HCT116 (cell line): ENCODE measurements at regions not wholly inside any gene's neighbourhood (a gene's known extent, or its start where the extent isn't known, plus 50 kb on each side); places are given as distances from the start of the nearest gene placed in this dataset.

Source experiments
- ATAC-seq: fragments of 200-7000 bp; cut with Tn5 transposase; 2 replicates; pipeline ENCODE4 v1.9.1; 2020; ENCODE audit warnings: mild to moderate bottlenecking, moderate library complexity
- BruUV-seq: library from RNA; stranded (reverse); fragments of 400-500 nt; replicated peaks from 2 replicates; lab custom pipeline; 2021; lab: Mats Ljungman, UMichigan
- CTCF ChIA-PET: fragments of 300-600 bp; sonication (Branson Sonifier 250); formaldehyde crosslinking; loops from one replicate; lab custom pipeline; 2021; ENCODE audit warnings: antibody characterized with exemption; lab: Charles Lee
- POLR2A ChIA-PET: fragments of 300-600, 350-600 bp; sonication (Branson Sonifier 250); formaldehyde crosslinking; loops from one replicate; lab custom pipeline; 2021; ENCODE audit warnings: antibody characterized with exemption; lab: Charles Lee
- RAD21 ChIA-PET, 2 experiments: fragments of 300-600 bp; sonication (Branson Sonifier 250); formaldehyde crosslinking; loops; one replicate each; lab custom pipeline; 2023; ENCODE audit warnings: low total read pairs in 2 of 2; ENCODE audit not compliant: uncharacterized antibody in 2 of 2, unreplicated experiment in 2 of 2, low non-redundant PET in 1 of 2; lab: Charles Lee
- DNase-seq: peaks from one replicate; pipeline ENCODE4 v3.0.0-alpha.2; 2010; ENCODE audit warnings: low read depth, low spot score
- H2AFZ ChIP-seq: fragments of 200-600 bp; shearing (Covaris generic), sonication (generic); 2 replicates; pipeline ENCODE4 v1.6.1; 2017; ENCODE audit warnings: low read depth, mixed run types, mixed read lengths, antibody characterized with exemption, low read length; ENCODE audit not compliant: poor library complexity, severe bottlenecking
- H3K27ac ChIP-seq: 2 replicates; pipeline ENCODE4 v1.5.1; 2012; ENCODE audit warnings: low read depth, low read length
- H3K27me3 ChIP-seq: fragments of 200-600 bp; sonication (generic); 2 replicates; pipeline ENCODE4 v1.6.1; 2016; ENCODE audit warnings: mixed run types, low read length, mixed read lengths; ENCODE audit not compliant: insufficient read depth
- H3K36me3 ChIP-seq, 2 experiments: fragments of 200-500 bp in 1 of 2; fragments of 200-600 bp in 1 of 2; sonication (Bioruptor generic) in 1 of 2; sonication (generic) in 1 of 2; 2 replicates each; pipeline versions ENCODE4 v1.5.1 to v1.6.1; 2014 to 2016; ENCODE audit warnings: low read length in 2 of 2, inconsistent platforms in 1 of 2, mixed read lengths in 1 of 2, mixed run types in 1 of 2; ENCODE audit not compliant: insufficient read depth in 2 of 2, control insufficient read depth in 1 of 2
- H3K4me1 ChIP-seq, 2 experiments: fragments of 200-600 bp in 1 of 2; sonication (generic) in 1 of 2; 2 replicates each; pipeline versions ENCODE4 v1.5.1 to v1.6.1; 2012 to 2017; ENCODE audit warnings: low read length in 2 of 2, inconsistent platforms in 1 of 2, mild to moderate bottlenecking in 1 of 2, mixed read lengths in 1 of 2, mixed run types in 1 of 2, moderate library complexity in 1 of 2; ENCODE audit not compliant: insufficient read depth in 2 of 2, control insufficient read depth in 1 of 2
- H3K4me2 ChIP-seq: fragments of 200-600 bp; sonication (generic); 2 replicates; pipeline ENCODE4 v1.6.1; 2017; ENCODE audit warnings: mixed run types, low read length, mixed read lengths
- H3K4me3 ChIP-seq, 2 experiments: fragments of 200-600 bp in 1 of 2; sonication (generic) in 1 of 2; replicated peaks in 1 of 2; 2 replicates each; pipeline ENCODE4 v1.5.1; 2011 to 2016; ENCODE audit warnings: low read length in 2 of 2, control low read depth in 1 of 2, low read depth in 1 of 2, mild to moderate bottlenecking in 1 of 2, mixed read lengths in 1 of 2, mixed run types in 1 of 2
- H3K79me2 ChIP-seq: fragments of 200-600 bp; sonication (generic); 2 replicates; pipeline ENCODE4 v1.6.1; 2017; ENCODE audit warnings: mild to moderate bottlenecking, mixed run types, low read length, moderate library complexity, mixed read lengths; ENCODE audit not compliant: insufficient read depth
- H3K9ac ChIP-seq: fragments of 200-600 bp; sonication (generic); 2 replicates; pipeline ENCODE4 v1.6.1; 2016; ENCODE audit warnings: low read length, mixed read lengths
- H3K9me2 ChIP-seq: fragments of 200-600 bp; sonication (generic), shearing (Covaris generic); 2 replicates; pipeline ENCODE4 v1.6.1; 2017; ENCODE audit warnings: mixed run types, mild to moderate bottlenecking, moderate library complexity; ENCODE audit not compliant: insufficient read depth
- H3K9me3 ChIP-seq, 2 experiments: fragments of 200-500 bp in 1 of 2; fragments of 200-600 bp in 1 of 2; sonication (Bioruptor generic) in 1 of 2; sonication (generic) in 1 of 2; 2 replicates each; pipeline ENCODE4 v1.6.1; 2014 to 2017; ENCODE audit warnings: low read length in 2 of 2, mixed read lengths in 2 of 2, inconsistent platforms in 1 of 2, low read depth in 1 of 2, mild to moderate bottlenecking in 1 of 2, mixed run types in 1 of 2, moderate library complexity in 1 of 2; ENCODE audit not compliant: control insufficient read depth in 1 of 2, insufficient read depth in 1 of 2
- H4K20me1 ChIP-seq: fragments of 200-600 bp; sonication (generic), shearing (Covaris generic); 2 replicates; pipeline ENCODE4 v1.6.1; 2017; ENCODE audit warnings: mixed run types, mild to moderate bottlenecking, moderate library complexity; ENCODE audit not compliant: insufficient read depth
- CBX3 ChIP-seq: IDR thresholded peaks from 2 replicates; pipeline ENCODE4 v1.6.1; 2012; ENCODE audit warnings: low read depth
- CEBPB ChIP-seq: IDR thresholded peaks from 2 replicates; pipeline ENCODE4 v1.6.1; 2012; ENCODE audit warnings: low read depth
- ELF1 ChIP-seq: IDR thresholded peaks from 2 replicates; pipeline ENCODE4 v1.6.1; 2012; ENCODE audit warnings: low read depth, borderline replicate concordance
- EZH2 ChIP-seq: fragments of 200-600 bp; sonication (generic); IDR thresholded peaks from 2 replicates; pipeline ENCODE4 v1.6.1; 2017; ENCODE audit warnings: antibody characterized with exemption, mixed run types
- EZH2phosphoT487 ChIP-seq: fragments of 200-600 bp; IDR thresholded peaks from 2 replicates; pipeline ENCODE4 v1.6.1; 2018; ENCODE audit warnings: antibody characterized with exemption, borderline replicate concordance
- FOSL1 ChIP-seq: IDR thresholded peaks from 2 replicates; pipeline ENCODE4 v1.6.1; 2012; ENCODE audit warnings: low read depth
- JUND ChIP-seq: IDR thresholded peaks from 2 replicates; pipeline ENCODE4 v1.6.1; 2012
- POLR2A ChIP-seq: IDR thresholded peaks from 2 replicates; pipeline ENCODE4 v1.7.0; 2011; ENCODE audit warnings: borderline replicate concordance; ENCODE audit not compliant: insufficient read depth, insufficient read length; ENCODE audit errors: extremely low read depth
- POLR2AphosphoS5 ChIP-seq: IDR thresholded peaks from 2 replicates; pipeline ENCODE4 v1.6.1; 2011; ENCODE audit warnings: mild to moderate bottlenecking, low read depth, low read length, moderate library complexity
- RAD21 ChIP-seq: IDR thresholded peaks from 2 replicates; pipeline ENCODE4 v1.6.1; 2012; ENCODE audit warnings: low read depth, mild to moderate bottlenecking
- SIN3A ChIP-seq: IDR thresholded peaks from 2 replicates; pipeline ENCODE4 v1.6.1; 2012; ENCODE audit warnings: low read depth
- SP1 ChIP-seq: IDR thresholded peaks from 2 replicates; pipeline ENCODE4 v1.6.1; 2012; ENCODE audit warnings: low read depth
- SRF ChIP-seq: IDR thresholded peaks from 2 replicates; pipeline ENCODE4 v1.6.1; 2012; ENCODE audit warnings: low read depth
- TCF7L2 ChIP-seq: IDR thresholded peaks from 2 replicates; pipeline ENCODE4 v1.7.0; 2011; ENCODE audit warnings: borderline replicate concordance, inconsistent platforms; ENCODE audit not compliant: insufficient read depth, insufficient read length; ENCODE audit errors: extremely low read depth
- YY1 ChIP-seq: IDR thresholded peaks from 2 replicates; pipeline ENCODE4 v1.6.1; 2011; ENCODE audit warnings: low read length, low read depth, moderate library complexity, mild to moderate bottlenecking; ENCODE audit not compliant: insufficient replicate concordance; ENCODE audit errors: extremely low read depth
- ZFX ChIP-seq: fragments of 450-650 bp; IDR thresholded peaks from 2 replicates; pipeline ENCODE4 v1.6.1; 2017
- ZNF274 ChIP-seq: fragments of 200-500 bp; sonication (Bioruptor generic); IDR thresholded peaks from 2 replicates; pipeline ENCODE4 v1.6.1; 2014; ENCODE audit warnings: mild to moderate bottlenecking, low read depth, low read length, inconsistent platforms
- intact Hi-C: fragments of 100-400 bp; cut with micrococcal nuclease; formaldehyde crosslinking; loops from 2 replicates; pipeline ENCODE4 v1.10.0; 2022
- TF ChIP-seq, protein P1 (sequence below): IDR thresholded peaks from 2 replicates; pipeline ENCODE4 v1.6.1; 2012; ENCODE audit warnings: low read depth
- TF ChIP-seq, protein P2 (sequence below): IDR thresholded peaks from 2 replicates; pipeline ENCODE4 v1.6.1; 2011; ENCODE audit warnings: mild to moderate bottlenecking, low read length, moderate library complexity; ENCODE audit not compliant: insufficient replicate concordance; ENCODE audit errors: extremely low read depth
- TF ChIP-seq, protein P3 (sequence below), 3 experiments: fragments of 200-600 bp in 1 of 3; sonication (generic) in 1 of 3; IDR thresholded peaks in 2 of 3; conservative IDR thresholded peaks in 1 of 3; 2 replicates each; pipeline ENCODE4 v1.5.1; 2012 to 2017; ENCODE audit warnings: low read depth in 2 of 3, low read length in 2 of 3, antibody characterized with exemption in 1 of 3, borderline replicate concordance in 1 of 3, control low read depth in 1 of 3, mild to moderate bottlenecking in 1 of 3, mixed read lengths in 1 of 3, mixed run types in 1 of 3, moderate library complexity in 1 of 3; ENCODE audit not compliant: insufficient read depth in 1 of 3

DNA sequence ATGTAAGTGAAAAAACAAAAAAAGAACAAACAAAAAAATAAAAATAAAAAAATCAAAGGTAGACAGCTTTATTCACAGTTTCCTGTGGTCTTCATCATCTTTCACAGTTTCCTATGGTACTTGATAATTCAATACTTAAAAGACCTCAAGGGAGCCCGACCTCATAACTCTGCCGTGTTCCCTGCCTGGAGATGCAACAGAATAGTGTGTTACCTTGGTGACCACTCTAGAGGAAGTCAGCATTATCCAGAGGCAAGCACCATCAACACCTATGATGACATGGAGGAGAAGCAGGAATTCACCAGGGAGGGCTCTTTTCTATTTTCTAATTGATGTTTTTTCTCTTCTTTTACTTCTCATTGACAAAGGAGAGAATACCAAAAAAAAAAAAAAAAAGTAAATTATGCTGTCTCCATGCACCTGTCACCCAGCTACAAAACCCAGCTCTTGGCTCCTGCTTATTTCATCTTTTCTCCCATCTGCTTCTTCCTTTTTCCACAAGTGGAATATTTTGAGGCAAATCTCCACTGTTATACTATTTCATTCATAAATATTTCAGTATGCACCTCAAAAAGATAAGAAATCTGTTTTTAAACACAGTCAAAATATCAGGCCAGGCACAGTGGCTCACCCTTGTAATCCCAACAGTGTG, 95.8 kb upstream of the STXBP5 start:
- Histone ChIP-seq H3K4me2 (no peak overlapping the region), H3K9me2 (no peaks in the 10 kb centered on the region), H4K20me1 (no peaks in the 10 kb centered on the region), H3K9ac (no peak overlapping the region), H3K27me3 (no peaks in the 10 kb centered on the region), H2AFZ (no peak overlapping the region), H3K4me1 (no peaks in the 10 kb centered on the region), H3K36me3 (no peaks in the 10 kb centered on the region), H3K9me3 (no peaks in the 10 kb centered on the region), H3K79me2 (no peaks in the 10 kb centered on the region), H3K27ac (no peak overlapping the region), H3K4me3 (no peak overlapping the region)
- DNase-seq (no peak), ATAC-seq (no peak)
- ChIA-PET RAD21 (no interaction called here), CTCF (no interaction called here), POLR2A (no interaction called here)
- TF ChIP-seq CEBPB (no peak), POLR2A (no peak), FOSL1 (no peak), EZH2phosphoT487 (no peak), JUND (no peak), ZFX (no peak), EZH2 (no peak), POLR2AphosphoS5 (no peak), ZNF274 (no peak), SP1 (no peak), RAD21 (no peak), TCF7L2 (no peak), YY1 (no peak), CBX3 (no peak), ELF1 (no peak), SIN3A (no peak), SRF (no peak)
- TF ChIP-seq, protein P1, sequence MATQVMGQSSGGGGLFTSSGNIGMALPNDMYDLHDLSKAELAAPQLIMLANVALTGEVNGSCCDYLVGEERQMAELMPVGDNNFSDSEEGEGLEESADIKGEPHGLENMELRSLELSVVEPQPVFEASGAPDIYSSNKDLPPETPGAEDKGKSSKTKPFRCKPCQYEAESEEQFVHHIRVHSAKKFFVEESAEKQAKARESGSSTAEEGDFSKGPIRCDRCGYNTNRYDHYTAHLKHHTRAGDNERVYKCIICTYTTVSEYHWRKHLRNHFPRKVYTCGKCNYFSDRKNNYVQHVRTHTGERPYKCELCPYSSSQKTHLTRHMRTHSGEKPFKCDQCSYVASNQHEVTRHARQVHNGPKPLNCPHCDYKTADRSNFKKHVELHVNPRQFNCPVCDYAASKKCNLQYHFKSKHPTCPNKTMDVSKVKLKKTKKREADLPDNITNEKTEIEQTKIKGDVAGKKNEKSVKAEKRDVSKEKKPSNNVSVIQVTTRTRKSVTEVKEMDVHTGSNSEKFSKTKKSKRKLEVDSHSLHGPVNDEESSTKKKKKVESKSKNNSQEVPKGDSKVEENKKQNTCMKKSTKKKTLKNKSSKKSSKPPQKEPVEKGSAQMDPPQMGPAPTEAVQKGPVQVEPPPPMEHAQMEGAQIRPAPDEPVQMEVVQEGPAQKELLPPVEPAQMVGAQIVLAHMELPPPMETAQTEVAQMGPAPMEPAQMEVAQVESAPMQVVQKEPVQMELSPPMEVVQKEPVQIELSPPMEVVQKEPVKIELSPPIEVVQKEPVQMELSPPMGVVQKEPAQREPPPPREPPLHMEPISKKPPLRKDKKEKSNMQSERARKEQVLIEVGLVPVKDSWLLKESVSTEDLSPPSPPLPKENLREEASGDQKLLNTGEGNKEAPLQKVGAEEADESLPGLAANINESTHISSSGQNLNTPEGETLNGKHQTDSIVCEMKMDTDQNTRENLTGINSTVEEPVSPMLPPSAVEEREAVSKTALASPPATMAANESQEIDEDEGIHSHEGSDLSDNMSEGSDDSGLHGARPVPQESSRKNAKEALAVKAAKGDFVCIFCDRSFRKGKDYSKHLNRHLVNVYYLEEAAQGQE = no peak
- TF ChIP-seq, protein P2, sequence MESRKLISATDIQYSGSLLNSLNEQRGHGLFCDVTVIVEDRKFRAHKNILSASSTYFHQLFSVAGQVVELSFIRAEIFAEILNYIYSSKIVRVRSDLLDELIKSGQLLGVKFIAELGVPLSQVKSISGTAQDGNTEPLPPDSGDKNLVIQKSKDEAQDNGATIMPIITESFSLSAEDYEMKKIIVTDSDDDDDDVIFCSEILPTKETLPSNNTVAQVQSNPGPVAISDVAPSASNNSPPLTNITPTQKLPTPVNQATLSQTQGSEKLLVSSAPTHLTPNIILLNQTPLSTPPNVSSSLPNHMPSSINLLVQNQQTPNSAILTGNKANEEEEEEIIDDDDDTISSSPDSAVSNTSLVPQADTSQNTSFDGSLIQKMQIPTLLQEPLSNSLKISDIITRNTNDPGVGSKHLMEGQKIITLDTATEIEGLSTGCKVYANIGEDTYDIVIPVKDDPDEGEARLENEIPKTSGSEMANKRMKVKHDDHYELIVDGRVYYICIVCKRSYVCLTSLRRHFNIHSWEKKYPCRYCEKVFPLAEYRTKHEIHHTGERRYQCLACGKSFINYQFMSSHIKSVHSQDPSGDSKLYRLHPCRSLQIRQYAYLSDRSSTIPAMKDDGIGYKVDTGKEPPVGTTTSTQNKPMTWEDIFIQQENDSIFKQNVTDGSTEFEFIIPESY = no peak
- TF ChIP-seq, protein P3, sequence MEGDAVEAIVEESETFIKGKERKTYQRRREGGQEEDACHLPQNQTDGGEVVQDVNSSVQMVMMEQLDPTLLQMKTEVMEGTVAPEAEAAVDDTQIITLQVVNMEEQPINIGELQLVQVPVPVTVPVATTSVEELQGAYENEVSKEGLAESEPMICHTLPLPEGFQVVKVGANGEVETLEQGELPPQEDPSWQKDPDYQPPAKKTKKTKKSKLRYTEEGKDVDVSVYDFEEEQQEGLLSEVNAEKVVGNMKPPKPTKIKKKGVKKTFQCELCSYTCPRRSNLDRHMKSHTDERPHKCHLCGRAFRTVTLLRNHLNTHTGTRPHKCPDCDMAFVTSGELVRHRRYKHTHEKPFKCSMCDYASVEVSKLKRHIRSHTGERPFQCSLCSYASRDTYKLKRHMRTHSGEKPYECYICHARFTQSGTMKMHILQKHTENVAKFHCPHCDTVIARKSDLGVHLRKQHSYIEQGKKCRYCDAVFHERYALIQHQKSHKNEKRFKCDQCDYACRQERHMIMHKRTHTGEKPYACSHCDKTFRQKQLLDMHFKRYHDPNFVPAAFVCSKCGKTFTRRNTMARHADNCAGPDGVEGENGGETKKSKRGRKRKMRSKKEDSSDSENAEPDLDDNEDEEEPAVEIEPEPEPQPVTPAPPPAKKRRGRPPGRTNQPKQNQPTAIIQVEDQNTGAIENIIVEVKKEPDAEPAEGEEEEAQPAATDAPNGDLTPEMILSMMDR (IDR thresholded peaks at IDR 0.05 in 2 of 3, conservative IDR thresholded peaks at IDR 0.05 in 1 of 3; ENCODE audit: borderline replicate concordance in 1 of 3, insufficient read depth in 1 of 3, low read depth in 2 of 3, low read length in 2 of 3) = no peak
- intact Hi-C loops = no loop called here
- no TSS peak for BruUV-seq
